Esophagus squamous epithelium (tissue), 4 donors: ENCODE measurements at regions not wholly inside any gene's neighbourhood (a gene's known extent, or its start where the extent isn't known, plus 50 kb on each side); places are given as distances from the start of the nearest gene placed in this dataset.

Experiments
- POLR2A ChIP-seq, 4 donors: fragments of 450-650 bp; IDR thresholded peaks; one replicate each; pipeline ENCODE4 v1.6.1; 2017; ENCODE audit warnings: antibody characterized with exemption in 4 of 4, mild to moderate bottlenecking in 4 of 4, moderate library complexity in 3 of 4
- TF ChIP-seq, protein P1 (sequence below), 6 experiments: fragments of 450-650 bp in 4 of 6; fragments of 200-600 bp in 2 of 6; sonication (generic) in 2 of 6; IDR thresholded peaks; one replicate each; pipeline ENCODE4 v1.5.1; 2016 to 2019; ENCODE audit warnings: antibody characterized with exemption in 6 of 6, mild to moderate bottlenecking in 4 of 6, moderate library complexity in 4 of 6

DNA sequence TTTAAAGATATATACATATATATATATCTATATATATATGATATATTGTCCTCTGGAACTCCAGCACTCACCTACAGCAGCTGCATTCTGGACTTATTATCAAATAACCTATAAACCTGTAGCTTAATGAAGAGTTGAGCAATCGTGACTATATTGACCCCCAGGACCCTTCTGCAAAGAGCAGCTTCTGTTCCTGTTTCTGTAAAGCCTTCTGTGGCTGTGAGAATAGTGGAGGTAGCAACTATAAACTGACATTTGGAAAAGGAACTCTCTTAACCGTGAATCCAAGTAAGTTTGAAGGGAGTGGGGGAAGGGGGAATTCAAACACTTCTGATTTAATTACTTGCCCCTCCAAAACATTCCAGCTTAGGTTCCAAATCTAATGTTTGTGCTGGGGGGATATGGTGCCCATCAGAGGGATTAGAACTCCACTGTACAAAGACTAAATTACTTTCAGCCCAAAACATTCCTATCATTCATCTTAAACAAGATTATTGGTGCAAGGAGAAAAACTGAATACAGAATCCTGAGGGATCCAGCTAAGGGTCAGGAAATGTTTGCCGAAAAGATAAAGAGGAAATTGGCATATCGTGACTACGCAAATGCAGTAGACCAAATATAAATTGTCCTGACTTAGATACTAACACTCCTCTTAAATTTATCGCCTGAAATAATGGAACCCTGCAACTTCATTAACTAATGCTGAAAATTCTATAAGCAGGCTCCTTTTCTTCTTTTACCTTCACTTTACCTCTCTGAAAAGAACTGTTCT is 106.1 kb downstream of the DAD1 start:
- TF ChIP-seq POLR2A (IDR thresholded peaks at IDR 0.05): no peak
- TF ChIP-seq, protein P1, sequence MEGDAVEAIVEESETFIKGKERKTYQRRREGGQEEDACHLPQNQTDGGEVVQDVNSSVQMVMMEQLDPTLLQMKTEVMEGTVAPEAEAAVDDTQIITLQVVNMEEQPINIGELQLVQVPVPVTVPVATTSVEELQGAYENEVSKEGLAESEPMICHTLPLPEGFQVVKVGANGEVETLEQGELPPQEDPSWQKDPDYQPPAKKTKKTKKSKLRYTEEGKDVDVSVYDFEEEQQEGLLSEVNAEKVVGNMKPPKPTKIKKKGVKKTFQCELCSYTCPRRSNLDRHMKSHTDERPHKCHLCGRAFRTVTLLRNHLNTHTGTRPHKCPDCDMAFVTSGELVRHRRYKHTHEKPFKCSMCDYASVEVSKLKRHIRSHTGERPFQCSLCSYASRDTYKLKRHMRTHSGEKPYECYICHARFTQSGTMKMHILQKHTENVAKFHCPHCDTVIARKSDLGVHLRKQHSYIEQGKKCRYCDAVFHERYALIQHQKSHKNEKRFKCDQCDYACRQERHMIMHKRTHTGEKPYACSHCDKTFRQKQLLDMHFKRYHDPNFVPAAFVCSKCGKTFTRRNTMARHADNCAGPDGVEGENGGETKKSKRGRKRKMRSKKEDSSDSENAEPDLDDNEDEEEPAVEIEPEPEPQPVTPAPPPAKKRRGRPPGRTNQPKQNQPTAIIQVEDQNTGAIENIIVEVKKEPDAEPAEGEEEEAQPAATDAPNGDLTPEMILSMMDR (IDR thresholded peaks at IDR 0.05): no peak
